SIG-M5 (cell line): ENCODE measurements at regions not wholly inside any gene's neighbourhood (a gene's known extent, or its start where the extent isn't known, plus 50 kb on each side); places are given as distances from the start of the nearest gene placed in this dataset.
"Not testable (repeated sequence)": the region's sequence is repeated elsewhere in the genome, so short reads cannot be mapped to it uniquely, and the experiment has no call there.

Source experiments
- DNase-seq: peaks from one replicate; lab custom pipeline; 2025; lab: John Stamatoyannopoulos, UW

DNA sequence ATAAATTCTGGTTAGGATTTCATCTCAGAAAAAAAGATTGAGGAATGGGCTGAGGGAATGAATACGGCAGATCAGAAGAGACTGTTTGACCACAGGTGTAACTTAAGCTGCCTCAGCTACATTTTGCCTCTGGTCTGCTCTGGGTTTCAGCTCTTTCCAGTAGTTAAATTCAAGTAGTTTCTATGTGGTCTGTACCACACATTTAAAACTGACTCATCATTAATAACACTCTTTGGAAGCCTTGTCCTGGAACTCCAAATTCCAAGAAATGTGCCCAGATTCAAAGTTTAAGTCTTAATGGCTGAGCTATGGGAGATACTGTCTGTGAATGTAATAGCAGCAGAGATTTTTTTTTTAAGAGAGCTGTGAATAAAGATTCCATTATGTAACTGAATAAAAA lies 133.1 kb upstream of the IGSF10 start:
- DNase-seq, result no peak

DNA sequence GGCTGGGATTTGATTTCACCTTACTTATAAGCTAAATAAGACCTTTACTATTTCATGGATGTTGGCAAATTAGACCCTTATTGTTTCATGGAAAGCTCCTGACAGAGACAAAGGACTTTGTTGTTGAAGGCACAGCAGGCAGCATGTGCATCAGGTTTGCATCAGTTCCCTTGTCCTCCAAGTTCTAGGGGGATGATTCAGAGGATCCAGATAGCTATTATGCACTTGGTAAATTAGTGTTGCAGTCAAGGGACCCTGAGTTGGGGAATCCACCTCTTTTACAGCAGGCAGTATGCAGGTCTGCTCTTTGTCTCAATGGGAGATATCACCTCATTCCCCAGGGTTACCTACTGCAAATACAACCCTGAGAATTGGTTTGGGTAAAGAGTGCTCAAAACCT lies 131.4 kb upstream of the IGSF10 start:
- DNase-seq, result no peak

DNA sequence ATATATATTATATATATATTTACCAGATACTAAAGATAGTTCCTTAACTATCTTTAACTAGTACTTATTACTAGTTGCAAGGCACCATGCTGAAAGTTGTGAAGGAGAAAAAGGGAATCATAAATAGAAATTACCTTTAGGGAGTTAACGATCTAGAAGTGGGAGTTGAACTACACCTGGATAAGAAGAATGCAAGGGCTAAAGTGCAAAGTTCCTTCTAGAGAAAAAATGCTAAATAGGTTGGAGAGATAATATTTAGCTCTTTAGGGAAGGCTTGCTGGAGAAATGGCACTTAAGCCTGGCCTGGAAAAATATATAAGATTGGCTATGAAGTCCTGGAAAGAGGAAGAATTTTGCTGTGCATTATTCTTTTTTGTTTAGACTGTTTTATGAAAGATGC lies 130.6 kb upstream of the IGSF10 start:
- DNase-seq, result no peak

DNA sequence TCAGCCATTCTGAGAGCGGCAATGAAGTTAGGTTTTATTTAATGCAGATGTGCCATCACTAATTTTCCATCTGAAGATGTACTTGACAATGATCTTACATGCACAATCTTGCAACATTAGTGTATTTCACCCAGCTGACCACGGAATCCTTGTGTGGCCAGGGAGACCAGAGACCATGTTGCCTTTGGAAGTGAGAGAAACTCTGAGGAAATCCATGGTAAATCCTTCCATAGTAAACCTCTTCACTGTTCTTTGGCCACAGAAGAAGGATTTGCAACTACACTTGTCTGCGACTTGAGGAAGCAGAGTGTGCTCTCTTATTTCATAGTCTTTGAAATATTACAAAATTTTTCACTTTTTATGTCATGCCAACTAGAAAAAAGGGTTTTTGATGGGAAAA lies 128.4 kb upstream of the IGSF10 start:
- no peak for DNase-seq

DNA sequence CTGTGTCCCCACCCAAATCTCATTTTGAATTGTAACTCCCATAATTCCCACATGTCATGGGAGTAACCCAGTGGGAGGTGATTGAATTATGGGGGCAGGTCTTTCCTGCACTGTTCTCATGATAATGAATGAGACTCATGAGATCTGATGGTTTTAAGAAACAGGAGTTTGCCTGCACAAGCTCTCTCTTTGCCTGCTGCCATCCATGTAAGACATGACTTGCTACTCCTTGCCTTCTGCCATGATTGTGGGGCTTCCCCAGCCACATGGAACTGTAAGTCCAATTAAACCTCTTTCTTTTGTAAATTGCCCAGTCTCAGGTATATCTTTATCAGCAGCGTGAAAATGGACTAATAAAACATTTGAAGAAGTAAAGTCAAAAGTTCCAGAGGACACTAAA lies 126.8 kb upstream of the IGSF10 start:
- not testable (repeated sequence) for DNase-seq

DNA sequence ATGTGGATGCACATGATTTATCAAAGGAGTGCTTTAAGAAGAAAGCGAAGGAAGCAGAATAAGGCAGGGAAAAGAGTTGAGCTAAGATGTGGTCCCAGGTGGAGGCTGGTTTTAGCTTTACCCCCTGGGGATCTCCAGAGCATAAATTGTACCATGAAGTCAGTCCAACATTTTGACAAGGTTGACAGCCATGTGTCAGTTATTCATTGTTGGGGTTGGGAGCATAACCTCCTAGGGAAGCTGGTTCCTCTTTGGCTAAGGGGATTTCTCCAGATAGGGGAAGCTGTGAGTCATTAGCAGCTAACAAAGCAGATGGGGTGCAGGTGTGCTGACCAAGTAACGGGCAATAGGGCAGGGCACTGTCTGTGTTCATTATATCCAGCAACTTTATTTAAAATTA lies 123.7 kb upstream of the IGSF10 start:
- no peak for DNase-seq

DNA sequence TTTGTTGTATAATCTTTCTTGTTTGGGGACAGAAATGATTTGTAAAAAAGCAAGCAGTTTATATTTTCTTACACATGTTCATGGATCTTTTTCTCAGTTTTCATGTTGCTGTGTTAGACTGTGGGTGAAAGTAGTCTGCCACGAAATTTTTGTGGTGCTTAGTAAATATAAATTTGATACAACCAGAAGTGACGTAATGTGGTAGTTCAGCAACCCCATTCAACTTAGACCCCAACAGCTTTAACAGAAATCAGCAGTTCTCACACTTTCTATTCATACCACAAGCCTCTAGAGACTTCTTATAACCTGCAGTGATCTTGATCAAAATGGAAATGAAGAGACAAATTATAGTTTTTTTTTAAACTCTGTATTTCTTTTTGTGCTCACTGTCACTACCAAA lies 120.2 kb upstream of the IGSF10 start:
- DNase-seq, result no peak

DNA sequence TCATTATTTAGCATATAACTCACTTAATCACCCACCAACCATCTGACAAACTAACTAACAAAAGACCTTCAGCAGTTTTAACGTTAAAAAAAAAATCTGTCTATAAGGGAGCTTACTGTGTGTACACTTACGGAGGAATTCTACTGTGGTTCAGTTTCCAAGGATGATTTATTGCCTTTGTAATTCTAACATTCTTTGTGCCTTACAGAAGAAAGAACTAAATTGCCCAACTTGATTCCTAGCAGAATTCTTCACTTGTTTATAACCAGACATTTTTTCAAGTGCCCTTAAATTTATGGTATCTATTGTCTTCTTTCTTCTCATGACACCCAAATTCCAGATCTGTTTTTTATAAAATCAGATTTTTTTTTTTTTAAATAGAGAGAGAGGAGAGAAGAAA lies 119.7 kb upstream of the IGSF10 start:
- DNase-seq, result no peak

DNA sequence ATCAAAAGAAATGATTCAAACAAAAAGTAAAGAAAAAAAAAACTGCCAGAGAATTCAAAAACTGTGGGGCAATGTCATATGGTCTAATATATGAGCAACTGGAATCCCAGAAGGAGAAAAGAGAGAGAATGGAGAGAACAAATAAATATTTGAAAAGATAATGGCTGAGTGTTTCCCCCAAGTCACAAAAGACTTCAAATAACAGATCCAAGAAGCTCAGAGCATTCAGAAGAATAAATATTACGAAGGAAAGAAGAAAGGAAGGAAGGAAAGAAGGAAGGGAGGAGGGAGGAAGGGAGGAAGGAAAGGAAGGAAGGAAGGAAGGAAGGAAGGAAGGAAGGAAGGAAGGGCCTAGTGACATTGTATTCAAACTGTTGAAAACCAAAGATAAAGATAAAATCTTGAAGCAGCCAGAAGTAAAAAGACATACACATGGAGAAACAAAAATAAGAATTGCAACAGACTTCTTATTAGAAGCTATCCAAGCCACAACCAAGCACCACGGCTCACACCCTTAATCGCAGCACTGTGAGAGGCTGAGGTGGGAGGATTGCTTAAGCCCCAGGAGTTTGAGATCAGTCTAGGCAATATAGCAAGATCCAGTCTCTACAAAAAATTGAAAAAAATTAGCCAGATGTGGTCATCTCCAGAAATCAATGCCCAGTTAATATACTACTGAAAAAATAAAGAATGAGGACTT lies 118.9 kb upstream of the IGSF10 start:
- no peak for DNase-seq

DNA sequence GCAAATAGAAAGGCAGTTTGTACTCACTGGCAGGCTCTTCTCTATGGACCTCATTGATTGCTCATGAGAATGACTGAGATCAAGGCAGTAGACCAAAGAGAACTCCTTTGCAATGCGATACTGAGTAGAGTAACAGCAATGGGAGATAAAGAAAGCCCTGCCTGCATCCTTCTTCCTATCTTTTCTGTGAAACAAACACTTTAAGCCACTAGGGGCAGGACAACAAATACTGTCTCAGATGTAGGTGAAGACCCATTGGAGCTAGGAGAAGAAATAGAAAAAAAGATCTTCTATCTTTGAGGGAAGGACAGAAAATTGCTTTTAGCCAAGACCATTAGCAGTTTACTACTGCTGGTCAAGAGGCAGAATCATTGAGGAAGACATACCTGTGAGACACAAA lies 117.6 kb upstream of the IGSF10 start:
- no peak for DNase-seq

DNA sequence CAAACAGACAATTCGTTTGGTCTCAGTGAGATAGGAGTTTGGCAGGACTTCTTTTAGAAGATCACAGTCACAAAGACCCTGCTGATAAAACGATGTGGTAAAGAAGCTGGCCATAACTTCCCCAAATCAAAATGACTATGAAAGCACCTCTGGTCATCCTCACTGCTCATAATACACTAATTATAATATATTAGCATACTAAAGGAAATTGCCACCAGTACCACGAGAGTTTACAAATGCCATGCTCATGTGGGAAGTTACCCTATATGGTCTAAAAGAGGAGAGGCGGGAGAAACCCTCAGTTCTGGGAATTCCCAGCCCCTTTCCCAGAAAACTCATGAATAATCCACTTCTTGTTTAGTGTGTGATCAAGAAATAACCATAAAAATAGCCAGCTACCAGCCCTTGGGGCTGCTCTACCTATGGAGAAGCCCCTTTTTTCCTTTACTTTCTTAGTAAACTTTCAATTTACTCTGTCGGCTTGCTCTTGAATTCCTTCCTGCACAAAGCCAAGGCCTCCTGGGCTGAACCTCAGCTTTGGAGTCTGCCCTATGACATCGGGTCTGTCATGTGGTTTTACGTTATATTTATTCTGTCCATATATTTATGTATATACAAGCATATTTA lies 115.8 kb upstream of the IGSF10 start:
- no peak for DNase-seq

DNA sequence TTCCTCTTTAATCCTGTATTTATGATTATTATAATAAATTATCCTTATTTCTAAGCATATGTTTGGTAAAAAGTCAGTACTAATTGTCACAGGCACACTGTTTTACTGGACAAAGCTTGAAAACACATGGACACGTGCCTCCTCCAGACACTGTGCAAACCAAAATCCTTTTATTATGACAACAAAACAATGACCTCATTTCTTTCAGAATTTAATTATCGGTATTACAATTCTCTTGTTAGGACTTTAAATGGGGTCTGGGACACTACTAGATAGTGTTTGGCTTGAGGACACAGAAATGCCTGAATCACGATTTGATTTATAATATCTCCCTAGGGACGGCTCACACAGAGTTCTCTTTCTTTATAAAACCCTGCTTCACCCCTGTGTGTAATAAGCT lies 107.3 kb upstream of the IGSF10 start:
- no peak for DNase-seq

DNA sequence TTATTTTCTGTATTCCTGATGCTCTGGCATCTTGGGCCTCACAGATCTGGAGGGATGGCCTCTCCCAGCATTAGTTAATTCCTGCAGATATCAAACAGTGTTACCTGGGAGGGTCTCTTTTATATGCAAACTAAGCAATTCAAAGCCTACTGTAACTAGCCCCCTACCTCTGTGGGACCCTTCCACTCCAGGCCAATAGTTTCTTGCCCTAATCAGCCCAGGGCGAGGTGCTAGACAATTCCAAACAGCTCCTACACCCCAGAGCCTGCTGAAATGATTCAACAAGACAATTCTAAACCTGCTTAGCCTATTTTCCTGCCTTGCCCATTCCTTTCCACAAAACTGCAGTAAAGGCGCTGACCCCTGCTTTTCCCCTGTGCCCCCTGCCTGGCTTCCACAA lies 106.6 kb upstream of the IGSF10 start:
- no peak for DNase-seq

DNA sequence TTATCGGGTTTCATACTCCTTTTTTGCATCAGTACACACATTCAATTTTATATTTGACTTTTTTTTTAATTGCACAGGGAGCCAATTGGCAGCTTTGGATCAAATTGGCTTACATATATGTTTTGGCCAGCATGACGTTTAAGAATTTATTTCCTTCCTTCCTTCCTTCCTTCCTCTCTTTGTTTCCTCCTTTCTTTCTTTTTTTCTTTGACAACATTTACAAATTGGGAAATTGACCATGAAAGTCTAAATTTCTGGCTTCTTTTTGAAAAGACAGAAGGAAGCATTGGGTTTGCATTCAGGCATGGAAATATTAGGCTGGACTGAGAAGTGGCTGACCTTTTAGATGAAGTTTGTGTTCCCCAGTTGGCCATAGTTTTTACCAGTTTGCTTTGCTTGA lies 103.4 kb upstream of the IGSF10 start:
- DNase-seq, result no peak

DNA sequence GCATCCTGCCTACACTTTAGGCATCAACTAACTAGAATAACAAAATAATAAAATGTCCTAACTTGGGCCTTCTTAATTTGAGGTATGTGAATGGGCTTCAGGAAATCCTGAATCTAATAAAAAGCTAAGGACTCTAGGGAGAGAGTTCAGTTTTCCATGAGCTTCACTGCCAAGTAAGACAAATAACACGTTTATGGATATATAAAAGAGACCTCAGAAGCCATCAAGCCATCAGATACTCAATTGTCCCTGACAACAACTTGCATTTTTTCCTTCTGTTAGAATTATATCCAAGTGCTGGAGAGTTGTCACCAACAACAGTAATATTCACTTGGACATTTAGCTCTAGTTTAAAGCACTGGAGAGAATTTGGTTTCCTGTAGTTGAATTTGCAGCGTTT lies 102.4 kb upstream of the IGSF10 start:
- no peak for DNase-seq

DNA sequence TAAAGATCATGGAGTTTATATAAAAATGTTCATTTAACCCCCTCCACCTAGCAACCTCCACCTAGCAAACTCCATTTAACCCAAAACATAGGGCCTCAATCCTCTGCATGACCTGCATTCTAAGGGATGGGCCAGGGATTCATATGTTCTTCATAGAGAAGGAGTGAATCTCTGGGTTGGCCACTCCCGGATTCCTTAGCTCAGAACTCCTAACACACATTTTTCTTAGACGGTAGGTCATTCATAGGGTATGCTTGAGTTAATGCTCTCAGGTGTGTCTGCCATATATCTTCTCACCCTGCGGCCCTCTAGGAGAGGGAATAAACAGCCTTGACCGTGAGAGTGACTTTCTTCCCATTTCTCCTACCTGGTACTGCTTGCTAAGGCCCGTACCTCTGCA lies 102.0 kb upstream of the IGSF10 start:
- no peak for DNase-seq

DNA sequence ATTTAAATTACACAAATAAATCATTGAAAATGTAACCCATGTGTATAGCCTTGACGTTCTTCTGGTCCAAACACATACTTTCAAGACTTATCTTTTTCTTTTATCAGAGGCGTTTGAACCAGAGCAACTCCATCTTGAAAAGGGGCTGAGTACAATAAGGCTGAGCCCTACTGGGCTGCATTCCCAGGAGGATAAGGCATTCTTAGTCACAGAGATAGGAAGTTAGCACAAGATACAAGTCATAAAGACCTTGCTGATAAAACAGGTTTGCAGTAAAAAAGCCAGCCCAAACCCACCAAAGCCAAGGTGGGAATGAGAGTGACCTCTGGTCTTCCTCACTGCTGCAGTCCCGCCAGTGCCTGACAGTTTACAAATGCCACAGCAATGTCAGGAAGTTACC lies 101.0 kb upstream of the IGSF10 start:
- no peak for DNase-seq

DNA sequence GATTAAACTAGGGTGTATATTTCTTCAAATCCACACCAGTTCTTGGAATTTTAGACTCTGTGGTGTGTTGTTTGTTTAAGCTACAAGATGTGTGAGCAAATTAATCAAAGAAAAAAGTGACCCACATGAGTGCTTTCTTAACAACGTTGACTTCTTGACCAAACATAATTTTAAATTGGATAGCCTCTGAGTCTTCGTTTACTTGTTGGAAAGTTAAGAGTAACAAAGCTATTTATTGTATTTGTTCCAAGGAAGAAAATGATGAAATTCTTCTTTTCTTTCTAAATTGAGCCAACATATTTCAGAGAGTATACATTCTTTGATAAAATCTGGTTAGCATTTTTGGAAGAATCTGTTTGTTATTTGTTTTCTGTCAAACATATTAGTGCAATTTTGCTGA lies 99.9 kb upstream of the IGSF10 start:
- DNase-seq, result no peak

DNA sequence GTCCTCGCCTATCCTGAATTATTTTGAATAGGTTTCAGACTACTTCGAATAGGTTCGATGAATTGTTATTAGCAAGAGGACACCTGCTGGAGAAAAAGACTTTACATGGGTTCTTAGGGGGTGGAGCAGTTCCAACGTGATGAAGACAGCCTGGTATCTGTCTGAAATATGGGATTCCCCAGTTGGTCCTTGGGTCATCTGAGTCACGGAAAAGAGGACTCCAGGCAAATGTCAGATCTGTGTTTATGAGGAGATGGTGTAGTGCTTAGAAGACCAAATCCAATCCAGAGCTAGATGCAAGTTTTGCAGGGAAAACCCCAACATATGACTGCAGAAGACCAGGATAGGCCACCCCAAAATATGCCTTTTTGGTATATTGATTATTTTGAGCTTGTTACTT lies 98.9 kb upstream of the IGSF10 start:
- DNase-seq, result no peak

DNA sequence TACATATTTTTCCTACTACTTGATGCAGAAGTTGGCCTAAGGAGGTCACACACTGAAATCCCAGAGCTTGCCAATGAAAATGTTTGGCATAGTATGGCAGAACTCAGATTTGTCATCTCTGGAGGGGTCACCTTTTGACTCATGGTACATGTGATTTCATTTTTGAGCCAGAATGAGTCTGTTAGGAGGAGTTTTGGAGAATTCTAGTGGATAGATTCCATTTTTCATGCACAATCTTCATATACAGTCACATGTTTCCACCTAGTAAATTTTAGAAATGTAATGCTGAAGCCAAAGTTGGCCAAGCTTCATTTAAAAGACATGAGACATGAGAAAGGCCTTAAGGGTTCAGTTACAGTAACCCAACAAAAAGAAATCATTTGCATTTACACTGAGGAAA lies 97.8 kb upstream of the IGSF10 start:
- DNase-seq, result no peak

DNA sequence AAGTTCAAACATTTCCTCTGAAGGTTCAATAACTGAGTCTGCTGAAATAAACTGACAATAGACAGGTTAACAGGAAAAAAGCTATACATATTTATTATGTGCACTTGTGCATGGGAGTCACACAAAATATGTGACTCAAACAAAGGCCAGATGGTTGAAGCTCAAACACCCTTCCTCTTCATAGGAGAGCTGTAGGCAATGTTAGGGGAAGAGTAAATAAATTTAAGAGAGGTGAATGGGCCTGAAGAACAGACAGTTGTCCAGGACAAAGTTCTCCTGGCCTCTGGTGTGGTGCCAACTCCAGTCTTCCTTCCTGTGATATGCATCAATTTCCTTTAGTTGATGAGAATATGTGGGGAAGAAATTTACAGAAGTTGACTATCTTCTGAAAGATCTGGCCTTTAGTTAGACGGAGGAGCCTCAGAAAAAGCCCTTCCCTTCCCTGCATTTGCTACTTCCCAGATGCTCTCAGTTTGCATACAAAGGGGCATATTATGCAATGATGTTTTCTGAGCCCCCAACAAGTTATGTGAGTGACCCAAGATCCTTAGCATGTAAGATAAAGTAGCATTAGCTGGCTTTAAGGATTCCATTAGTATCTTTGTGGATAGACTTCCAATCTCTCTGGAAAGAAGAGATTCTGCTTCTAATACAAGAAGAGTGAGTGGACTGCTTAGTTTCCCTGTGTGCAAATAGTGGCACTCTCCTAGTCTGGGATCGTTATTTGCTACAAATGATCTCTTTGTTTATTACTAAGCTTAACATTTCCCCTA lies 96.4 kb upstream of the IGSF10 start:
- no peak for DNase-seq

DNA sequence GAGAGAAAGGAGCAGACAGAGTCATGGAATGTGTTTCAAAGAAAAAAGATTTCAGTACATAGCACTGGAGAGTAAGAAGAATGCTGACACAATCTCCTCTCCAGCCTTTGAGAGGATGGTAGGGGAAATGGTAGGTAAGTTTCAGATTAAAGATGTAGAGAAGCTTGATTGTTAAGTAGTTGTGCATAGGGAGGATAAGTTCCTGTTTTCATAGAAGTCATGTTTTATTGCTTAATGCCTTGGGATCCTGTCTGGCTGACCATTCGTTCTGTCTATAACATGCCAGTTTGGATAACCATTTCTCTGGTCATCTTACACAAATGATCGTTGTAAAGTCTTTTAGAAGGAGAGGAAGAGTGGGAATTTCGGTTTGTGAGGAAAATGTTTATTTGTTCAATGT lies 95.7 kb upstream of the IGSF10 start:
- no peak for DNase-seq

DNA sequence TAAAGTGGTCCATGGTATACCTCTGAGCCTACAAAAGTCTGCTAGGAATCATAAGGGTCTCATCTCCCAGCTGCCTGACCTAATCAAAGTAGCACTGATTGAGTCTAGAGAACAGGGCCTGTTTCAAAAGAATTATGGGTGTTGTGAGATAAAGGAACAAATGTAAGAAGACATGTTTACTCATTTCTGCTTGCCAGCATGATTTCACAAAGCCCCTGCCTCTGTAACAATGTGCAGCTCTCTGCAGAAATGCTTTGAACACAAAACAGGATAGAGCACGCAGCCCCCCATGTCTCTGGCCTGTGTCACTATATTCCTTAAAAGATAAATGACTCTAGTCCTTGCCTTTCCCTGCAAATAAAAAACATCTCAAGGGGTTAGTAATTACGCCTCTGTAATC lies 94.7 kb upstream of the IGSF10 start:
- no peak for DNase-seq

DNA sequence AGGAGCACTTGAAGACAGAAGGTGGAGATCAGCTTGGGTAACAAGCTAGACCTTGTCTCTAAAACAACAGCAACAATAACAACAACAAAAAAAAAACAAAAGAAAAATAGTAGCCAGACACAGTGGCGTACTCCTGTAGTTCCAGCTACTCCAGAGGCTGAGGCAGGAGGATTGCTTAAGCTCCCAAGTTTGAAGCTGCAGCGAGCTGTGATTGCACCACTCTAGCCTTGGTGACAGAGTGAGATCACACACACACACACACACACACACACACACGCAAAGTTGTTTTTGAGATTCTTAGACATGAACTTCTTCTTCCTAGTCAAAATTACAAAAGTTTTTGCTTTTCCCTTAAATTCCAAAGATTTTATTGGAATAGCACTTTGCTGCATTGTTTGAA lies 93.0 kb upstream of the IGSF10 start:
- no peak for DNase-seq
